ENCODE measurements at regions not wholly inside any gene's neighbourhood (a gene's known extent, or its start where the extent isn't known, plus 50 kb on each side); places are given as distances from the start of the nearest gene placed in this dataset.

DNA sequence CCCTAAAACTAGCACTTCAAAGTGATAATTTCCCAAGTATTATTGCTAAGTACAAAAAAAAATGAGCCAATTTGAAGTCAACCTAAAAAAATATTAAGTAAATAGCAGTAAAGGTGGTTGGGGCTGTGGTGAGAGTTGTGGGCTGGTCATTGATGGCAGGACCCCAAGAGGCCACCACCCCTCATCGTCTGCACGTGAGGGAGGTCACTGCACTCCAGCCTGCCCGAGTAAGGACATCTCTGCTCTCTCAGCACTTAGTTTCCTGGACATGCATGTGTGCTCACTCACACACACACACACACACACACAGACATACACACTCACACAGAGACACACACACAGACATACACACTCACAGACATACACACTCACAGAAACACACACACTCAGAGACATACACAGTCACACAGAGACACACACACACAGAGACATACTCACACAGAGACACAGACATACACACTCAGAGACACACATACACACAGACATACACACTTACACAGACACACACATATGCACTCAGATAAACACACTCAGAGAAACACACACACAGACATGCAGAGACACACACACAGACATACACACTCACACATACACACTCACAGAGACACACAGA, 127.2 kb upstream of the SOX1 start:
- BruUV-seq (replicated peaks): no TSS peak
- H3K27ac ChIP-seq (ENCODE audit: low read length): no peak overlapping the region
- no peak for DNase-seq (ENCODE audit: low read depth, low spot score)
- no peaks in the 10 kb centered on the region for H3K9me3 ChIP-seq (ENCODE audit: control insufficient read depth, insufficient read depth, low read depth, low read length)
- no peak for ATAC-seq
- H3K4me3 ChIP-seq (ENCODE audit: low read depth in 2 of 2, low read length in 2 of 2): no peak overlapping the region
- TF ChIP-seq, protein P1, sequence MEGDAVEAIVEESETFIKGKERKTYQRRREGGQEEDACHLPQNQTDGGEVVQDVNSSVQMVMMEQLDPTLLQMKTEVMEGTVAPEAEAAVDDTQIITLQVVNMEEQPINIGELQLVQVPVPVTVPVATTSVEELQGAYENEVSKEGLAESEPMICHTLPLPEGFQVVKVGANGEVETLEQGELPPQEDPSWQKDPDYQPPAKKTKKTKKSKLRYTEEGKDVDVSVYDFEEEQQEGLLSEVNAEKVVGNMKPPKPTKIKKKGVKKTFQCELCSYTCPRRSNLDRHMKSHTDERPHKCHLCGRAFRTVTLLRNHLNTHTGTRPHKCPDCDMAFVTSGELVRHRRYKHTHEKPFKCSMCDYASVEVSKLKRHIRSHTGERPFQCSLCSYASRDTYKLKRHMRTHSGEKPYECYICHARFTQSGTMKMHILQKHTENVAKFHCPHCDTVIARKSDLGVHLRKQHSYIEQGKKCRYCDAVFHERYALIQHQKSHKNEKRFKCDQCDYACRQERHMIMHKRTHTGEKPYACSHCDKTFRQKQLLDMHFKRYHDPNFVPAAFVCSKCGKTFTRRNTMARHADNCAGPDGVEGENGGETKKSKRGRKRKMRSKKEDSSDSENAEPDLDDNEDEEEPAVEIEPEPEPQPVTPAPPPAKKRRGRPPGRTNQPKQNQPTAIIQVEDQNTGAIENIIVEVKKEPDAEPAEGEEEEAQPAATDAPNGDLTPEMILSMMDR (IDR thresholded peaks at IDR 0.05): no peak
- no peak for TF ChIP-seq POLR2AphosphoS5 (IDR thresholded peaks at IDR 0.05; ENCODE audit: low read depth, low read length)
- no peak for TF ChIP-seq TCF7L2 (IDR thresholded peaks at IDR 0.05; ENCODE audit: low read depth, low read length)
- TF ChIP-seq SIN3A (IDR thresholded peaks at IDR 0.05; ENCODE audit: borderline replicate concordance, insufficient read depth, low read depth, low read length): no peak
- TF ChIP-seq, protein P2, sequence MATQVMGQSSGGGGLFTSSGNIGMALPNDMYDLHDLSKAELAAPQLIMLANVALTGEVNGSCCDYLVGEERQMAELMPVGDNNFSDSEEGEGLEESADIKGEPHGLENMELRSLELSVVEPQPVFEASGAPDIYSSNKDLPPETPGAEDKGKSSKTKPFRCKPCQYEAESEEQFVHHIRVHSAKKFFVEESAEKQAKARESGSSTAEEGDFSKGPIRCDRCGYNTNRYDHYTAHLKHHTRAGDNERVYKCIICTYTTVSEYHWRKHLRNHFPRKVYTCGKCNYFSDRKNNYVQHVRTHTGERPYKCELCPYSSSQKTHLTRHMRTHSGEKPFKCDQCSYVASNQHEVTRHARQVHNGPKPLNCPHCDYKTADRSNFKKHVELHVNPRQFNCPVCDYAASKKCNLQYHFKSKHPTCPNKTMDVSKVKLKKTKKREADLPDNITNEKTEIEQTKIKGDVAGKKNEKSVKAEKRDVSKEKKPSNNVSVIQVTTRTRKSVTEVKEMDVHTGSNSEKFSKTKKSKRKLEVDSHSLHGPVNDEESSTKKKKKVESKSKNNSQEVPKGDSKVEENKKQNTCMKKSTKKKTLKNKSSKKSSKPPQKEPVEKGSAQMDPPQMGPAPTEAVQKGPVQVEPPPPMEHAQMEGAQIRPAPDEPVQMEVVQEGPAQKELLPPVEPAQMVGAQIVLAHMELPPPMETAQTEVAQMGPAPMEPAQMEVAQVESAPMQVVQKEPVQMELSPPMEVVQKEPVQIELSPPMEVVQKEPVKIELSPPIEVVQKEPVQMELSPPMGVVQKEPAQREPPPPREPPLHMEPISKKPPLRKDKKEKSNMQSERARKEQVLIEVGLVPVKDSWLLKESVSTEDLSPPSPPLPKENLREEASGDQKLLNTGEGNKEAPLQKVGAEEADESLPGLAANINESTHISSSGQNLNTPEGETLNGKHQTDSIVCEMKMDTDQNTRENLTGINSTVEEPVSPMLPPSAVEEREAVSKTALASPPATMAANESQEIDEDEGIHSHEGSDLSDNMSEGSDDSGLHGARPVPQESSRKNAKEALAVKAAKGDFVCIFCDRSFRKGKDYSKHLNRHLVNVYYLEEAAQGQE (IDR thresholded peaks at IDR 0.05; ENCODE audit: insufficient read depth in 1 of 2, low read depth in 2 of 2, low read length in 1 of 2): no peak
- H3K4me1 ChIP-seq (ENCODE audit: control insufficient read depth, insufficient read depth, low read length): no peaks in the 10 kb centered on the region
- POLR2A ChIA-PET: no interaction called here
- CTCF ChIA-PET: interaction anchor here (0.6 kb wide), 1 partner anchor 39 kb away, joined by 3 read pairs; no protein-coding TSS in a partner anchor
- in situ Hi-C loops (cut with HindIII; ENCODE audit: low pct_unique_long_range_greater_than_20kb, low sequenced_read_pairs): no loop called here
- intact Hi-C loops (cut with micrococcal nuclease; ENCODE audit: unreplicated experiment): no loop called here
- H3K27me3 ChIP-seq (ENCODE audit: control insufficient read depth, insufficient read depth, low read length): no peaks in the 10 kb centered on the region; the same call in 1 of the 2 replicates
- no peaks in the 10 kb centered on the region for H3K36me3 ChIP-seq (ENCODE audit: control insufficient read depth, insufficient read depth, low read length)

DNA sequence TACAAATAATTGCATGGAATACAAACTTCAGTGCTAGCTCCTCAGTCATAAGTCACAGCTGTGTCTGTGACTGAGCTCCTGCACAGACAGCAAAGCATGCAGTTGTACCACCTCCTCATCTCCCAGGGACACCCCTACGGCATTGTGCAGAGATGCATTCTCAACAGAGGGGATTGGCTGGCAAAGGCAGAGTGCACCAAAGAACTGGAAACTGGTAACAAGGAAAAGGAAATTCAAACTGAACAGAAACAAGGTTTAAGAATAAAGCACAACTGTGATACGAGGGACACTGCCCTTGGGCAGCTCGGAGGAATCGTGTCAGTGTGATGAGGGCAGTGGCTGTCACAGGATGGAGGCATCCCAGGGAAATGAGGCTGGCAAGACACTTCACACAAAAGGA, 126.1 kb upstream of the SOX1 start:
- Histone ChIP-seq H3K4me1 (ENCODE audit: control insufficient read depth, insufficient read depth, low read length) (no peaks in the 10 kb centered on the region), H3K4me3 (ENCODE audit: low read depth in 2 of 2, low read length in 2 of 2) (no peak overlapping the region), H3K9me3 (ENCODE audit: control insufficient read depth, insufficient read depth, low read depth, low read length) (no peaks in the 10 kb centered on the region), H3K27ac (ENCODE audit: low read length) (no peak overlapping the region), H3K36me3 (ENCODE audit: control insufficient read depth, insufficient read depth, low read length) (no peaks in the 10 kb centered on the region), H3K27me3 (ENCODE audit: control insufficient read depth, insufficient read depth, low read length) (no peaks in the 10 kb centered on the region; the same call in 1 of the 2 replicates)
- CTCF ChIA-PET: no interaction called here
- in situ Hi-C loops (cut with HindIII; ENCODE audit: low pct_unique_long_range_greater_than_20kb, low sequenced_read_pairs) (no loop called here), intact Hi-C loops (cut with micrococcal nuclease; ENCODE audit: unreplicated experiment) (no loop called here)
- ATAC-seq: no peak
- TF ChIP-seq TCF7L2 (IDR thresholded peaks at IDR 0.05; ENCODE audit: low read depth, low read length) (no peak), POLR2AphosphoS5 (IDR thresholded peaks at IDR 0.05; ENCODE audit: low read depth, low read length) (no peak), SIN3A (IDR thresholded peaks at IDR 0.05; ENCODE audit: borderline replicate concordance, insufficient read depth, low read depth, low read length) (no peak)
- TF ChIP-seq, protein P1 (IDR thresholded peaks at IDR 0.05): no peak
- TF ChIP-seq, protein P2 (IDR thresholded peaks at IDR 0.05; ENCODE audit: insufficient read depth in 1 of 2, low read depth in 2 of 2, low read length in 1 of 2): no peak
- POLR2A ChIA-PET: no interaction called here
- no TSS peak for BruUV-seq (replicated peaks)
- DNase-seq (ENCODE audit: low read depth, low spot score): no peak
